Frontal cortex (tissue), 3 donors: ENCODE measurements at regions not wholly inside any gene's neighbourhood (a gene's known extent, or its start where the extent isn't known, plus 50 kb on each side); places are given as distances from the start of the nearest gene placed in this dataset.

Experiments used
- DNase-seq, 2 donors: peaks; one replicate each; pipeline ENCODE4 v3.0.0; 2012; ENCODE audit warnings: low spot score in 2 of 2
- FAIRE-seq: peaks from 2 replicates; lab custom pipeline; 2012; peaks lifted over from hg19 to GRCh38; lab: Jason Lieb, UNC
- donor health status: control.
- donor health status: control.
- donor health status: control.

DNA sequence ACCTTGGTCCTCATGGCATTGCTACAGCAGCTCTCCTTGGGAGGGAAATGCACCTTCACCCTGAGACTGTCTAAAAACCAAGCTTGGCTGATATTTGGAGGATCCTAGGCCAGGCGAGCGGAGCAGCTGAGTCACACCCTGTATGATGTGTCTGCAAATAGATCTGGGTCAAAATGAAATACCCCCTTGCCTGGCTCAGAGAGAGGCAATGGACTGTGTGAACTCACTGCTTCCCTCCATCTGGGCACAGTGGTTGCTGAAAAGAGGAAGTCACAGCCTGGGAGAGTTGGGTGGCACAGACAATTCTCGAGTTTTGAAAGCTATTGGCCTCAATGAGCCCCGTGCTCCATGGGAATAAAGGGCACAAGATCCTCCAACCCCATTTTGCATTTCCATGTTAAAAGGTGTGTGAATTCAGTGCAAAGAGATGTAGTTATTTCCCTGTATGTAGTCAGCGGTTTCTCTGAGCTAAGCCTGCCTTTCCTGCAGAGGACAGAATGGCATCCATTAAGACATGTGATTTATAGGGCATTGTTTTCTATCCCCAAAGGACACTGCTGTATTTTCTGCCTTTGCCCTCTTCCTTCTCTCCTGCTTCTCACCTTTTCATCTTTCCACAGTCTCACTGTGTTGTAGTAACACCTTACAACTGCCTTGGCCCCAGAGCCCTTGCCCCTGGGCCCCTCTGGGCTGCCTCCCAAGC lies 177.2 kb downstream of the GADD45G start:
- FAIRE-seq (no peak), DNase-seq (no peak)

DNA sequence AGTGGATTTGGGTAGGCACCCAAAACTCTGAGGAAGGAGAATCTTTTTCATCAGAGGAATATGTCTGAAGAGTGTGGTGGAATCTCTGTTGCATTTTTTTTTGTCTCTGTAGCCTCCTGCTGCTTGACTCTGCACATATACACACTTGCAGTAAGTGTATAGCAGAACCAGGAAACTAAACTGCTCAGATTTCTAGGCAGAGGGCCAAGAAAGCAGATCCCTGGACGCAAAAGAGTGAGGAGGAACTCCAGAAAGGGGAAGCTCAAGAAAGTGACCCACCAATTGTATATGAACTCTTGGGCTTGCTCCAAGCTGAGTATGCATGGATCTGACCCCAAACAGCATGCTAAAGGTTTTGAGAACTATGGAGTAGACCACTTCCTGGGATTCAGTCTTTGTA lies 181.8 kb downstream of the GADD45G start:
- no peak for FAIRE-seq
- DNase-seq = no peak

DNA sequence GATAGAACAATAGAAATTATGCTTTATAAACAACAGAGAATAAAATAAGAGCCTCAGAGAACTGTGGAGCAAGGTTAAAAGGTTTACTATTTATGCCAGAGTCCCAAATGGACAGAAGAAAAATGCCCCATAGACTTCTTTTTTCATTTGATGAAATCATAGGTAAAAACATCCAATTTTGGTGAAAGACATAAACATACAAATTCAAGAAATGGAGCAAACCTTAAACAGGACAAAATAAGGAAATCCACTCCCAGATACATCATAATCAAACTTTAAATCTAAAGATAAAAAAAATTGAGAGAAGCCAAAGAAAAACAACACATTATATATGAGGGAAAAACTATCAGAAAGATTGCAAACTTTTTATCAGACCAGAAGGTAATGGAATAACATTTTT lies 182.8 kb downstream of the GADD45G start:
- no peak for FAIRE-seq
- DNase-seq = no peak

DNA sequence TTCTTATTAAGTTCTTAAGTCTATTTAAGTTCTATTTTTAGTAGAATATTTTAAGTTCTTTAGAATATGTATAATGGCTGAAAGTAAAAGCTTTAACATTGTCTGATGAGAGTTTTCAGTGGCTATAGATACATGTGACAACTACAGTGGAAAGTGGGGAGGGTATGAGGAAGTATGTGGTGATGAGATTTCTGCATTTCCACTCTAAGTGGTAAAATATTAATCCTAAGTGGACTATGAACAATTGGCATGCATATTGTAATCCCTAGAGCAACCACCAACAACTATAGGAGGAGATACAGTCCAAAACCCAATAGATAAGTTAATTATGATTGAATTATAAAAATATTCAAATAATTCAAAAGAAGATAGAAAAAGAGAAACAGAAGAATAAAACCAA lies 183.6 kb downstream of the GADD45G start:
- DNase-seq = no peak
- FAIRE-seq = no peak

DNA sequence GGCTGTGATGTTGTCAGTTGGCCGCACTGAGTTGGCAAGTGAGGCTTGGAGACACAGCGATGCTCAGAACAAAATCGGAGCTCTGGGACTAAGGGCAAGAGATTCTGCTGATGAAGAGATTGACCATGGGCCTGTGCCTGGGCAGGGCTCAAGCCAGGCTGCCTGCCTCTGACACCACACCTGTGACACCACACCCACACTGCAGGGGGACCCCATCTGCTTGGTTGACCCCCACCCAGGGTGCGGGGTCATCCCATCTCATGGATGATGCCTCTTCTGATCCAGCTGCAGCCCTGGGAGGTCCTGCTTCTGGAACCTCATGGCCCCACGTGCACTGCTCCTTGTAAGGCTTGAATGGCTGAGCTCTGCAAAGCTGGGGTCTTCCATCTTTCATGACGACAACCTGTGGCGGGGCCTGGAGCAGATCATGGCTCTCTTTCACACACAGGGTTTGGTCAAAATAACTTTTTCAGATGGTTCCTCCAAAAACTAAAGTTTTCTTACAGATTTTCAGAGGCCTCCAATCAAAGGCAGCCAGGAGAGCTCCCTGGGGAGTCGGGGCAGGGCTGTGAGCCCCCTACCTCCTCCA lies 185.2 kb downstream of the GADD45G start:
- FAIRE-seq = no peak
- DNase-seq = no peak

DNA sequence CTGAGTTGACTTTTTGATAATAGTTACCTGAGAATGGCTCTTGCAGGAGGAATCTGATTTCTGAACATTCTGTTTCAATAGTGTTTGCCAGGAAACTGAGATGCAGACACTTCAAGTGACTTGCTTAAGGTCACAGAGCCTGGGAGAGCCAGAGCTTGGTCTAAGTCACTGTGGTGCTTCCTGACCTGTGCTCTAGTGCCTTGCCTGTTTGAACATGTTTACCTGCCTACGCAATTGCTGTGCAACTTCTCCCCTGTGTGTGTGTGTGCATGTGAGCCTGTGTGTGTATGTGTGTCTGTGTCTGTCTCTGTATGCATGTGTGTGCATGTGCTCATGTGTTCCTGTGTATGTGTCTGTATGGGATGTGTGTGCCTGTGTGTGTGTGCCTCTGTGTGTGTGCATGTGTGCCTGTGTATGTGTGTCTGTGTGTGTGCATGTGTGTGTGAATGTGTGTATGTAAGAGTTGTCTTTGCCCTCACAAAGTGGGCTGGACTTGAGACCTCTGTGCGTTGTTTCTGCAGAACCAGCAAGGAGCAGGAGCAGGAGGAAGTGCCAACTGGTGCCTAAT lies 185.8 kb downstream of the GADD45G start:
- no peak for DNase-seq

DNA sequence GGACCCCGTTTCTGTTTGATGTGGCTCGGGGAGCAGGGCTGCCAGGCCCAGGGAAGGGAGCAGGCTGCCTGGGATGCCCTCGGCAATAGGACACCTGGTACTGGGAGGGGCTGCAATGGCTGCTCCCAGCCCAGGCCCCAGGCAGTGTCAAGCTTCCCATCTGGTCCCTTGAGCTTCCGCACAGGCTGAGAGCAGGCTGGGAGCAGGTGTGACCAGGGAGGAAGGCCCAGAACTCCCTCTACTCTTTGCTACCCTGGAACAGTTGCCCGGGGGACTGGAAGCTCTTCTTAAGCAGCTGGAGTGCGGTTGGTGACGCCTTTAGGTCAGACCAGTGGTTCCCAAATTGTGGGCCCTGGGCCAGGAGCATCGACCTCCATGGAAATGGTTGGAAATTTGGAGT lies 186.9 kb downstream of the GADD45G start:
- FAIRE-seq = no peak
- DNase-seq = no peak

More for the DNA sequence above, 185.8 kb downstream of the GADD45G start:
- FAIRE-seq = no peak

DNA sequence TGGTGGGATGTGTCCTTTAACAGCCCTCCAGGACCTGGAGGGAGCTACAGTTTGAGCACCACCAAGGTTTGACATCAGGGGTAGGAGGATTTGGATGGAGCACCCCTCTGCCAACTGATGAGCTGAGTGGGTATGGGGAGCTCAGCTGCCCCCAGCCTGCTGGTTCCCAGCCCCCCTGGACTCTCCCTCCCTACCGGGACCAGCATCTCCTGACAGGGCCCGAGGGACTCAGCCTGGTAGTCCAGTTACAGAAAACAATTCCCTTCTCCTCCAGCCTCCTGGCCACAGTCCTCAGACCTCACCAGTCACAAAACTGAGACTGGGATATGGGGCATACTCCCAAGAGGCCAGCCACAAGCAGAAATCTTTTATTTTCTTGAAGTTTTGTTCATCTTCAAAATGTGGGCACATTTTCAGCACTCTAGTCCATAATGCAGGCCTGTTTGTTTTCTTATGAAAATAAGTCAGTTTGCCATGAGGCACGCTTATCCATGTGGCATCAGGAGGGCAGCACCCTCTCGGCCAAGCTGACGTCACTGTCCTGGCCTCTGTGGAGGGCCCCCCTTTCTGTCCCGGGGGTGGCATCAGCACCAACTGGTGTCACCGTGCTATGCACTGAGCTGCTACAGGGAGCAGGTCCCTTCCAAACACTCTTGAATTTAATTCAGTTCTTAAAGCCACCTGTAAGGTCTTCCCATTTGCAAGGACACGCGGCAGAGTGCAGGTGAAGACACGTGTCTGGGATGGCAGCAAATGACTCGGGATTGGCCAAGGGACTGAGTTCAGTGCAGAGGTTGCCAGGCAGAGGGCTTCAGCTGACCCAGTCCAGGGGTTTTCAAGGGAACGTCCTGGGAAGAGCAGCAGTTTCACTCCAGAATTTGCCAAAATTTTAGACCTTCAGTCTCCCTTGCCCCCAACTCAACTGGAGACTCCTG lies 187.6 kb downstream of the GADD45G start:
- FAIRE-seq (no peak), DNase-seq (no peak)

DNA sequence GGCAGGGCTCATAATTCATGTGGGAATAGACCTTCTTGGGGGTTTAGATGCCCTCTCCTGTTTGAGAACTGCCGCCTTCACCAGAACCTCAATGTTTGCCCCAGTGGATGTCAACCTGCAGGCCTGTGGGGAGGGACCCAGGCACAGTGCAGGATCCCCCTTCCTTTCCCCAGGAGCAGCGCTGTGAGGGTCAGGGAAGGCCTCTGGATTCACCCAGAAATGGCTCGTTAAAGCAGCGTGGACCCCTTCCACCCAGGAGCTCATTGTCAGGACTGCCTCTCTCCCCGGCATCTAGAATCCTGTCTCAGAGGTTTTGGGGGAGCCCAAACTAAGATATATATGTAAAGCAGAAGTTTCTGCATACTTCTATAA lies 188.3 kb downstream of the GADD45G start:
- no peak for FAIRE-seq

DNA sequence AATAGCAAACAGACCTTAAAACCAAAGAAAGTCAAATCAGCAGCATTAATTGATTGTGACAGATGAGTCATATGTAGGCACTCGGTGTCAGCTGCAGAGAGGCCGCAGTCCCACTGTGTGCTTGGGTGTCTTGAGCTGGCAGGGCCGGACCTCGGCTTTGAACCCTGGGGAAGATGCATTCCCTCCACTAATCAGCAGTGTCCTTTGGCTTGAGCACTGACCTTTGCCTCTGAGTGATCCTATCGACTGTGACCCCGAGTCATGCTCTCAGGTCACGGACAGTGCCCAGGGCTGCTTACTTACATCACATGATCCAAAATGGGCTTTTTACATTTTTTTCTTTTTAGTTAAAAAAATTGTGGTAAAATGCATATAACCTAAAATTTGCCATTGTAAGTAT lies 188.7 kb downstream of the GADD45G start:
- FAIRE-seq (no peak), DNase-seq (no peak)

More for the DNA sequence above, 188.3 kb downstream of the GADD45G start:
- DNase-seq = no peak

DNA sequence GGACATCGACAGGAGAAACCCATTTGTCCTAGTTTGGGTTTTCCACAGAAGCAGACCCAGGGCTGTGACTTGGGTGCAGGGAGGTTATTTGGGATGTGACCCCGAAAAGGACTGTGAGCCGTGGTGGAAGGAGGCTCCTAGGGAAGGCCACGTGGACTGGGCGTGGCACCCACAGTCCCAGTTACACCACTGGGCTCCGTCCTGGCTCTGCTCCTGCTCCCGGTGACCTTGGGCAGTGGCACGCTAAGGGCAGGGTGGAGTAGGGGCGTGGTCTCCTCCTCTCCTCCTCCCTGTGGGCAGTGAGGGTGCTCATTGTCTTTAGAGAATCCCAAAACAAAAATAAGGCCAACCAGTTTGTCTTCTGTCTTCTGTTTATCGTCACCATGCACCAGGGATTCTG lies 190.1 kb downstream of the GADD45G start:
- DNase-seq (no peak), FAIRE-seq (no peak)

DNA sequence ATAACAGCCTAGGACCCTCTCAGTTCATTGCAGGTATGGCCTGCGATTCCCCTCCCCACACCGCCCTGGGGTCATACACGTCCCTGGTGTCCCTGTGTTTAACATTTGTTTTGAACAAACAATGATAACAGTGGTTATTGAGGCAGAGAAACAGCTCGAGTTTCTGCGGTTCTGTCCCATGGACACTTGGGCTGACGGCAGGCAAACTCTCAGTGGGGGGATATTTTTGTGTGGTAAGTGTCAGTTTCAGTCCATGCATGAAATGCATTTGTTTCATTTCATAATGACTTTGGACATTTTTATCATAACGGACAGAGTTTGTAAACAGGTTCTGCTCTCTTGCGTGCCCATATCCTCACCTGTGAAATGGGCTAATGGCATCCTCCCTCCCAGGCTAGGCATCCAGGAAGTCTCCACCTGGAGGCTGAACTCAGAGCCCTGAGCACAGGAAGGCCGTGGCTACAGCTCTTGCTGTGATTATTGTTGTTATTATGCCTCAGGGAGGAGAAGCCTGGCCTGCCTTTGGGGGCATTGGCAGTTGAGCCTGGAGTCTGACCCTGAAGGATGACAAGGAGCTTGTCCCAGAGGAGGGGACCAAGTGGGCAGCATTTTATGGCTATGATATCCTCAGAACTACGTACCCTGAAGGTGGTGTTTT lies 190.9 kb downstream of the GADD45G start:
- FAIRE-seq (no peak), DNase-seq (no peak)

DNA sequence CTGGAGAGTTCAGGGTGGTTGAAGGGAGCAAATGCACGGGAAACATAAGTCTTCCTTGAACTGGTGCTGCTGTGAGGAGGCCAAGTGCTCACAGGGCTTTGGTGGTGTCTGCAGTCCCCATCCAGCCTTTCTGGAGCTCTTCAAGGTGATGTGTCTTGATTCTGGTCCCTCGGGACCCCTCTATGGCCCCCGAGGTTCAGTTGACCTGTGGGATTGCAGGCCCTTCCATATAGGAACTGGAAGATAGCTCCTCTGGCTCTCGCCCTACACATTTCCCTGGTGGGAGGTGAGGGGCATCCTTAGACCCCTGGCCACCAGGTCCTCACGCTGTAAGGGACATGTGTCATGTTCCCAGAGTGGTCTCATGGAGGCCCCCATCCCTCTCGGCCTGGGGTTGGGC lies 191.8 kb downstream of the GADD45G start:
- no peak for DNase-seq
- no peak for FAIRE-seq

DNA sequence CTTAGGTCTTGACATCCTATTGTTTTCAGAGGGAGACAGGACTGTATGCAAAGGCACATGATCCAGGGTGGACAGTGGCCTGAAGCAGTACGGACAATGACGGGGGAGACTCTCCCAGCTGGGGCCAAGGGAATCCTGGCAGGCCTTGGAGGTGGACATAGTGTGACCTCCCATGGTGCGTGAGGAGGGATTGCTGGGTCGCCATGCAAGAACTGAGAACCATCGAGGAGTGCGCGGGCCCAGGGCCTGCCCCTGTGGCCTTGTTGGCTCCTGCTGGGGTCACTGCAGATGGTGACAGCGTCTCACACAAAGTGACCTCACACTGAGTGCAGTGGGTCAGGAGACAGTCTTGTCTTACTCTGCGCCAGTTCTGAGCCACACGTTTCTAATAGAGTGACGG lies 192.4 kb downstream of the GADD45G start:
- FAIRE-seq = no peak

DNA sequence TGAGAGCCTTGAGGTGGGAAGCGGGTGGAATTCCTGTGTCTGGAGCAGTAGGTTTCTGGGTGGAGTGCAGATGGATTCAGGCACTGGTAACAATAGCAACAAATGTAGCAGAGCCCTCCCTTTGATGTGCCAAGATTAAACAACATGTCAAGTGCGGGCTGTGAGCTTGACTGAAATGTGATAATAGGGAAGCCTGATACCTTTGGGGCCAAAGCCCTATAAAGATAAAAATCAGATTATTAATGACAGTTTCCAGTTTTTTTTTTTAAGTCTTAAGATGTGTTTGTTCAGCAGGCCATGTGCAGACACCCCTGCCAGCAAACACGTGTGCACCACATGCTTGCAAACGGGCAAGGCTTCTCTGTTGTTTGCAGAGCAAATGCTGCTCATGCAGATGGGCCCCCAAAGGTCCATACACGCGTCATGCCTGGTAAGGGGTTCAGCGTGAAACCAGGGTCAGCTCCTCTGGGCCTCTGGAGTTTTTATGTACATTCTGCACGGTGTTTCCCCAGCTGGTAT lies 193.2 kb downstream of the GADD45G start:
- FAIRE-seq (no peak), DNase-seq (no peak)

More for the DNA sequence above, 192.4 kb downstream of the GADD45G start:
- DNase-seq = no peak

DNA sequence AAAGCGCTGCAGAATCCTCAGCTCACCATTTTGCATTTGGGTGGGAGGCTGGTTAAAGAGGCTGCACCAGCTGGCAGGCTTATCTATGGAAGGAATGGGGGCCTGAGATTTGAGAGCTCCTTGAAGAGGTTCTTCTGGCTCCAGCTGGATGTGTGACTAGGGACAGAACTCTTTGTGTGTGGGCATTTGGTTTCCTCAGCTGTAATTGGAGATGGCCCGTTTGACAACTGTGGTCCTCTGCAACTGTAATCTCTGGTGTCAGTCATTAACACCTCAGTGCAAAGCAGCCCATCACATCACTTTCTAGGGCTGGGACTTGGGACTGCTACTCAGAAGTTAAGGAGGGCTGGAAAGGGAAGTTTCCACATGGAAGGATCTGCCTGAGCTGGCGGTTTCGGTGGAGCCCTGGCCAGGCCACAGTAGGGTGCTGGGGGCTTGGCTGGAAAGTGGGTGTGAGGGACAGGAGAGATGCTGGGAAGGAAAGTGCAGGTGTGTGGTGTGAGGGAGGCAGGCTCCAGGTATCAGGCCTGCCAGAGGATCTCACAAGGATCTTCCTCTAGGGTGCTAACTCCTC lies 193.8 kb downstream of the GADD45G start:
- FAIRE-seq (no peak), DNase-seq (no peak)

DNA sequence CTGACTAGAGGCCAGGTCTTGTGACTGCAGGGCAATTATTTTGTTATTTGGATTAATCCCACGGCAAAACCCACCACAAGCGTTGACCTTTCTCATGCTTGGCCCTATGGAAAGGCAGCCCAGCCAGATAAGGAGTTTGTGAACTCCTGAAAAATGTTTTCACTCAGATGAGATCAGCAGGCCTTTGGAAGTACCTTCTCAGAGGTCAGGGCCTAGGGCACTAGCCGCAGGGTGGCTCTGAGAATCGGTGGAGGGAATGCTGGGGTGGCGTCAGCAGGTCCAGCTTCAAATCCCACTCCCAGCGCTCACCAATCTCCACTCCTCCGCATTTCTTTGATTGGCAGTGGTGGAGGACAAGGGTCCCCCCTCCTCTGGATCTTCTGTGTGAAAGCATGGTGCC lies 194.4 kb downstream of the GADD45G start:
- DNase-seq (no peak), FAIRE-seq (no peak)

DNA sequence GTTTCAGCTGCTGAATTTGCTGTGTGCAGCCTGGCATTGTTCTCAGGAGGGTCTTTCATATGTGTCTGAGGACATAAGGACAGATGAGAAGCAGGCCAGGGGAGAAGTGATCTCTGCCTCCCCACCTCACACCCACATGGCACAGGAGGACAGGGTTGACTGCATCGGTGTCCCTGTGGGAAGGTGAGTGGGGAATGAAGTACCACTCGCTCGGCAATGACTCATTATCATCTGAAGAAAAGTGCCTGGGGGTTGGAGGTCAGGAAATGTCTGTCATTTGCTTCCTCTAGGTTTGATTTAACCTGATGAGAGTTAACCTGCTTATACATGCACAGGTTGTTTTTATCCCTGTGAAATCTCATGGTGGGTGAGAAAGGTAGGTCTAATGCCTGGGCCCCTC lies 195.0 kb downstream of the GADD45G start:
- no peak for DNase-seq
- no peak for FAIRE-seq

DNA sequence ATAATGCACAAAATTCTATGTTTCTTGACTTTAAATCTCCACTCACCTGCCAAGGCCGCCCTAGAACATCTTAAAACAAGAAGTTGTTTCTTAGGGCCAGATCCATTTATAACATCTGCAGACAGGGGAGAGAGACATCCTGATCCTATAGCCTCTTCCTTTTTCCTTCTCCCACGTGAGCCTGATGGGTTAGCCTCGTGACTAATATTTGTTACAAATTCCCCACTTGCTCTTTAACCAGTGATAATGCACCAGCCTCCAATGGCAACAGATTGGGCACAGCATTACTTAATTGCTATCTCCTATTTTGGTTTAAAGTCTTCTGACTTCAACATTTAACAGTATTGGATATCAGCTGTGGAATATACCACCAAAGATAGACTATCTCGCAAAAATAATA lies 196.5 kb downstream of the GADD45G start:
- FAIRE-seq (no peak), DNase-seq (no peak)
